K562 (cell line): ENCODE measurements at regions not wholly inside any gene's neighbourhood (a gene's known extent, or its start where the extent isn't known, plus 50 kb on each side); places are given as distances from the start of the nearest gene placed in this dataset.
A peak's percentile ranks its signal among the peaks of the same experiment; 100 is the strongest.

Experiments used
- BACH1 ChIP-seq: fragments of 200-800 bp; sonication (Bioruptor generic); IDR thresholded peaks from 2 replicates; pipeline ENCODE4 v1.6.1; 2016; ENCODE audit warnings: missing genetic modification characterization, missing compliant biosample characterization
- BHLHE40 ChIP-seq: IDR thresholded peaks from 2 replicates; pipeline ENCODE4 v1.6.1; 2011; ENCODE audit warnings: low read length, improper control_type of control experiment
- CBFA2T3 ChIP-seq: fragments of 450-650 bp; IDR thresholded peaks from 2 replicates; pipeline ENCODE4 v1.6.1; 2017
- EHMT2 ChIP-seq: fragments of 450-650 bp; IDR thresholded peaks from 2 replicates; pipeline ENCODE4 v1.6.1; 2018; ENCODE audit warnings: antibody characterized with exemption
- GATA2 ChIP-seq: sonication (generic); formaldehyde crosslinking; IDR thresholded peaks from 2 replicates; pipeline ENCODE4 v1.4.0; 2020; ENCODE audit warnings: mild to moderate bottlenecking, missing genetic modification reagents
- GATAD2A ChIP-seq: fragments of 450-650 bp; IDR thresholded peaks from 2 replicates; pipeline ENCODE4 v1.6.1; 2017
- JUND ChIP-seq, 2 experiments: IDR thresholded peaks; 2 replicates in 1 of 2; 3 replicates in 1 of 2; pipeline ENCODE4 v1.6.1; 2011; ENCODE audit warnings: borderline replicate concordance in 2 of 2, low read depth in 2 of 2, low read length in 2 of 2, improper control_type of control experiment in 1 of 2, missing biosample characterization in 1 of 2, missing genetic modification characterization in 1 of 2, missing genetic modification reagents in 1 of 2
- MAZ ChIP-seq, 2 experiments: fragments of 450-650 bp in 1 of 2; sonication (generic) in 1 of 2; formaldehyde crosslinking; IDR thresholded peaks in 1 of 2; conservative IDR thresholded peaks in 1 of 2; 2 replicates each; pipeline versions ENCODE4 v1.4.0 to v1.5.0; 2020; ENCODE audit warnings: mild to moderate bottlenecking in 1 of 2, missing genetic modification reagents in 1 of 2
- MCM2 ChIP-seq: fragments of 450-650 bp; IDR thresholded peaks from 2 replicates; pipeline ENCODE4 v1.6.1; 2017; ENCODE audit warnings: low read depth, mild to moderate bottlenecking
- MTA2 ChIP-seq: fragments of 450-650 bp; IDR thresholded peaks from 2 replicates; pipeline ENCODE4 v1.6.1; 2016; ENCODE audit warnings: low read depth
- MYBL2 ChIP-seq, 2 experiments: fragments of 450-650 bp in 1 of 2; sonication (generic) in 1 of 2; formaldehyde crosslinking in 1 of 2; IDR thresholded peaks; 2 replicates each; pipeline versions ENCODE4 v1.6.1 to v1.8.1; 2017 to 2022; ENCODE audit warnings: borderline replicate concordance in 1 of 2, inconsistent platforms in 1 of 2, low read depth in 1 of 2, mild to moderate bottlenecking in 1 of 2, missing genetic modification reagents in 1 of 2, moderate library complexity in 1 of 2
- NCOR1 ChIP-seq: fragments of 450-650 bp; IDR thresholded peaks from 2 replicates; pipeline ENCODE4 v1.6.1; 2016; ENCODE audit warnings: mild to moderate bottlenecking, moderate library complexity
- NEUROD1 ChIP-seq: fragments of 150-350 bp; IDR thresholded peaks from 2 replicates; pipeline ENCODE4 v1.6.1; 2014; ENCODE audit warnings: borderline replicate concordance, low read length, low read depth; ENCODE audit not compliant: partially characterized antibody
- NFIX ChIP-seq: fragments of 250-450 bp; sonication (Bioruptor Pico); IDR thresholded peaks from 2 replicates; pipeline ENCODE4 v1.4.0; 2020; ENCODE audit warnings: low read depth, mild to moderate bottlenecking, moderate library complexity
- RBFOX2 ChIP-seq: fragments of 200-400 bp; formaldehyde crosslinking; IDR thresholded peaks from 2 replicates; pipeline ENCODE4 v1.6.1; 2017; ENCODE audit warnings: low read depth, mild to moderate bottlenecking, low read length, moderate library complexity
- RCOR1 ChIP-seq, 2 experiments: IDR thresholded peaks; 2 replicates each; pipeline ENCODE4 v1.6.1; 2012; ENCODE audit warnings: low read depth in 2 of 2, low read length in 2 of 2, borderline replicate concordance in 1 of 2, improper control_type of control experiment in 1 of 2
- SETDB1 ChIP-seq: IDR thresholded peaks from one replicate; pipeline ENCODE4 v1.6.1; 2012; ENCODE audit warnings: low read length, control low read depth, inconsistent platforms
- SRSF9 ChIP-seq: fragments of 200-400 bp; formaldehyde crosslinking; IDR thresholded peaks from 2 replicates; pipeline ENCODE4 v1.6.1; 2017; ENCODE audit warnings: low read depth, low read length, borderline replicate concordance
- TAL1 ChIP-seq: fragments of 450-650 bp; IDR thresholded peaks from 2 replicates; pipeline ENCODE4 v1.6.1; 2016; ENCODE audit warnings: mild to moderate bottlenecking
- TRIM24 ChIP-seq, 2 experiments: fragments of 450-650 bp; IDR thresholded peaks; 2 replicates each; pipeline ENCODE4 v1.6.1; 2016
- TSC22D4 ChIP-seq: fragments of 450-650 bp; IDR thresholded peaks from 2 replicates; pipeline ENCODE4 v1.6.1; 2016; ENCODE audit warnings: missing genetic modification characterization, missing biosample characterization, control low read depth
- ZNF384 ChIP-seq: IDR thresholded peaks from 2 replicates; pipeline ENCODE4 v1.6.1; 2012; ENCODE audit warnings: low read depth, low read length, improper control_type of control experiment
- ZNF41 ChIP-seq: fragments of 250-450 bp; sonication (Bioruptor Pico); conservative IDR thresholded peaks from 2 replicates; pipeline ENCODE4 v1.4.0; 2020; ENCODE audit warnings: mild to moderate bottlenecking
- ZNF586 ChIP-seq: fragments of 450-650 bp; formaldehyde crosslinking; conservative IDR thresholded peaks from 2 replicates; pipeline ENCODE4 v1.4.0; 2020; ENCODE audit warnings: mild to moderate bottlenecking, moderate library complexity
- ZNF77 ChIP-seq: fragments of 250-450 bp; sonication (Bioruptor Pico); IDR thresholded peaks from 2 replicates; pipeline ENCODE4 v1.5.0; 2020
- ZZZ3 ChIP-seq: fragments of 450-650 bp; IDR thresholded peaks from 2 replicates; pipeline ENCODE4 v1.6.1; 2016; ENCODE audit warnings: antibody characterized with exemption, mild to moderate bottlenecking, moderate library complexity
- TF ChIP-seq, protein P1 (sequence below): fragments of 150-350 bp; conservative IDR thresholded peaks from 2 replicates; pipeline ENCODE4 v1.6.1; 2014; ENCODE audit warnings: low read length
- TF ChIP-seq, protein P2 (sequence below), 2 experiments: IDR thresholded peaks; 2 replicates each; pipeline ENCODE4 v1.6.1; 2012; ENCODE audit warnings: improper control_type of control experiment in 2 of 2, low read depth in 2 of 2, low read length in 2 of 2, borderline replicate concordance in 1 of 2

DNA sequence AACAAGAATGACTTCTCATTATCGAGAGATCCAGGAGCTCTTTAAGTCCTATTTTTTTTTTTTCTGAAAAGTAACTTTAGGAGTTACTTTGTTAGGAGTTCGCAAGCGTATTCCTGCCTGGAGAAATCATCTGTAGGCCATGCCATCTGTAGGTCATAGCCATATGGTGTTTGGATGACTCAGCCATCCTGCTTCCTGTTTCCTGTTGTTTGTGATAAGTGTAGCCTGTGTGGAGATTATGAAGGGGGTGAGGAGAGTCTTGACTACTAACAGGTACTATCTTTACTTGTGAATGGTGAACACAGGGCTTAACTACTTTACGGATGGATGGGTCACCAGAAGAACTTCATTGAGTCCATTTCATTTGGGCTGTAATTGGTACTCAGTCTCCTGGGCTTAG, 327.2 kb downstream of the PTPRU start (continued):
- no peak for TF ChIP-seq MCM2
- TF ChIP-seq CBFA2T3: peak; percentile 74
- TF ChIP-seq NCOR1: 0 out of 2 replicates have a peak, but pooled peaks have one; percentile 7
- TF ChIP-seq ZNF41 (CRISPR knock-in tag): no peak
- no peak for TF ChIP-seq MTA2
- no peak for TF ChIP-seq RBFOX2
- no peak for TF ChIP-seq MYBL2 (IDR thresholded peaks at IDR 0.05; ENCODE audit: low read depth)
- no peak for TF ChIP-seq MYBL2 (CRISPR knock-in tag; IDR thresholded peaks at IDR 0.05; ENCODE audit: borderline replicate concordance)
- TF ChIP-seq, protein P1, sequence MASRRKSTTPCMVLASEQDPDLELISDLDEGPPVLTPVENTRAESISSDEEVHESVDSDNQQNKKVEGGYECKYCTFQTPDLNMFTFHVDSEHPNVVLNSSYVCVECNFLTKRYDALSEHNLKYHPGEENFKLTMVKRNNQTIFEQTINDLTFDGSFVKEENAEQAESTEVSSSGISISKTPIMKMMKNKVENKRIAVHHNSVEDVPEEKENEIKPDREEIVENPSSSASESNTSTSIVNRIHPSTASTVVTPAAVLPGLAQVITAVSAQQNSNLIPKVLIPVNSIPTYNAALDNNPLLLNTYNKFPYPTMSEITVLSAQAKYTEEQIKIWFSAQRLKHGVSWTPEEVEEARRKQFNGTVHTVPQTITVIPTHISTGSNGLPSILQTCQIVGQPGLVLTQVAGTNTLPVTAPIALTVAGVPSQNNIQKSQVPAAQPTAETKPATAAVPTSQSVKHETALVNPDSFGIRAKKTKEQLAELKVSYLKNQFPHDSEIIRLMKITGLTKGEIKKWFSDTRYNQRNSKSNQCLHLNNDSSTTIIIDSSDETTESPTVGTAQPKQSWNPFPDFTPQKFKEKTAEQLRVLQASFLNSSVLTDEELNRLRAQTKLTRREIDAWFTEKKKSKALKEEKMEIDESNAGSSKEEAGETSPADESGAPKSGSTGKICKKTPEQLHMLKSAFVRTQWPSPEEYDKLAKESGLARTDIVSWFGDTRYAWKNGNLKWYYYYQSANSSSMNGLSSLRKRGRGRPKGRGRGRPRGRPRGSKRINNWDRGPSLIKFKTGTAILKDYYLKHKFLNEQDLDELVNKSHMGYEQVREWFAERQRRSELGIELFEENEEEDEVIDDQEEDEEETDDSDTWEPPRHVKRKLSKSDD: no peak
- TF ChIP-seq GATAD2A: no peak
- TF ChIP-seq SETDB1: no peak
- peak; percentile 50; the same call in 1 of the 2 replicates for TF ChIP-seq EHMT2
- no peak for TF ChIP-seq ZNF77 (CRISPR knock-in tag)
- TF ChIP-seq TRIM24 (IDR thresholded peaks at IDR 0.05): peak; percentile 24 to 42; a peak in 2 of 4 replicates
- TF ChIP-seq NFIX: no peak
- TF ChIP-seq RCOR1 (IDR thresholded peaks at IDR 0.05; ENCODE audit: borderline replicate concordance in 1 of 2, low read depth in 2 of 2, low read length in 2 of 2): no peak
- TF ChIP-seq BHLHE40: no peak
- TF ChIP-seq TAL1: peak; percentile 49; the same call in 1 of the 2 replicates
- TF ChIP-seq GATA2 (CRISPR knock-in tag): no peak
- TF ChIP-seq NEUROD1: no peak
- TF ChIP-seq SRSF9: no peak
- no peak for TF ChIP-seq MAZ (CRISPR knock-in tag; conservative IDR thresholded peaks at IDR 0.05 in 1 of 2, IDR thresholded peaks at IDR 0.05 in 1 of 2)
- TF ChIP-seq ZNF384: no peak
- no peak for TF ChIP-seq TSC22D4
- TF ChIP-seq BACH1: no peak
- TF ChIP-seq, protein P2, sequence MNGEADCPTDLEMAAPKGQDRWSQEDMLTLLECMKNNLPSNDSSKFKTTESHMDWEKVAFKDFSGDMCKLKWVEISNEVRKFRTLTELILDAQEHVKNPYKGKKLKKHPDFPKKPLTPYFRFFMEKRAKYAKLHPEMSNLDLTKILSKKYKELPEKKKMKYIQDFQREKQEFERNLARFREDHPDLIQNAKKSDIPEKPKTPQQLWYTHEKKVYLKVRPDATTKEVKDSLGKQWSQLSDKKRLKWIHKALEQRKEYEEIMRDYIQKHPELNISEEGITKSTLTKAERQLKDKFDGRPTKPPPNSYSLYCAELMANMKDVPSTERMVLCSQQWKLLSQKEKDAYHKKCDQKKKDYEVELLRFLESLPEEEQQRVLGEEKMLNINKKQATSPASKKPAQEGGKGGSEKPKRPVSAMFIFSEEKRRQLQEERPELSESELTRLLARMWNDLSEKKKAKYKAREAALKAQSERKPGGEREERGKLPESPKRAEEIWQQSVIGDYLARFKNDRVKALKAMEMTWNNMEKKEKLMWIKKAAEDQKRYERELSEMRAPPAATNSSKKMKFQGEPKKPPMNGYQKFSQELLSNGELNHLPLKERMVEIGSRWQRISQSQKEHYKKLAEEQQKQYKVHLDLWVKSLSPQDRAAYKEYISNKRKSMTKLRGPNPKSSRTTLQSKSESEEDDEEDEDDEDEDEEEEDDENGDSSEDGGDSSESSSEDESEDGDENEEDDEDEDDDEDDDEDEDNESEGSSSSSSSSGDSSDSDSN (IDR thresholded peaks at IDR 0.05; ENCODE audit: borderline replicate concordance in 1 of 2, low read depth in 2 of 2, low read length in 2 of 2): no peak
- TF ChIP-seq ZZZ3: no peak
- peak; percentile 58; the same call in 1 of the 2 replicates for TF ChIP-seq JUND (IDR thresholded peaks at IDR 0.05; ENCODE audit: borderline replicate concordance, low read depth, low read length)
- TF ChIP-seq JUND (tag; IDR thresholded peaks at IDR 0.05; ENCODE audit: borderline replicate concordance, low read depth, low read length): no peak; the same call in 2 of the 3 replicates
- no peak for TF ChIP-seq ZNF586 (CRISPR knock-in tag)
